ENCODE measurements at regions not wholly inside any gene's neighbourhood (a gene's known extent, or its start where the extent isn't known, plus 50 kb on each side); places are given as distances from the start of the nearest gene placed in this dataset.

- no peak for DNase-seq
Observed at GRCh38 chr2:158049129-158049855, 52.4 kb upstream of the UPP2 start.

- no peak for DNase-seq
Observed at GRCh38 chr2:158048327-158048726, 53.3 kb upstream of the UPP2 start.

- no peak for DNase-seq
Observed at GRCh38 chr2:158047156-158047611, 54.5 kb upstream of the UPP2 start.

GRCh38 chr2:158046121-158046880 lies 55.4 kb upstream of the UPP2 start:
- no peak for DNase-seq

GRCh38 chr2:158045362-158045761 lies 56.3 kb upstream of the UPP2 start:
- no peak for DNase-seq

- no peak for DNase-seq
Observed at GRCh38 chr2:158043181-158043948, 58.3 kb upstream of the UPP2 start.

- DNase-seq = no peak
Observed at GRCh38 chr2:158042666-158043065, 59.0 kb upstream of the UPP2 start.

GRCh38 chr2:158042245-158042644 lies 59.4 kb upstream of the UPP2 start:
- DNase-seq = no peak

- DNase-seq = no peak
Observed at GRCh38 chr2:158041400-158041799, 60.3 kb upstream of the UPP2 start.

- no peak for DNase-seq
Observed at GRCh38 chr2:158038901-158039300, 62.8 kb upstream of the UPP2 start.

- peak in 12 of 58 donors; percentile 4 to 35 (median 13) for DNase-seq
Observed at GRCh38 chr2:158034198-158034866, 67.3 kb upstream of the UPP2 start.

GRCh38 chr2:158031371-158031770 lies 70.3 kb upstream of the UPP2 start:
- no peak for DNase-seq

GRCh38 chr2:158025255-158025996 lies 76.2 kb upstream of the UPP2 start:
- DNase-seq = no peak

GRCh38 chr2:158024288-158024898 lies 77.3 kb upstream of the UPP2 start:
- peak in 35 of 58 donors; percentile 2 to 63 (median 14) for DNase-seq

- DNase-seq = no peak
Observed at GRCh38 chr2:158022888-158023287, 78.8 kb upstream of the UPP2 start.

GRCh38 chr2:158021226-158021625 lies 80.5 kb upstream of the UPP2 start:
- DNase-seq = no peak

GRCh38 chr2:158015428-158016076 lies 86.1 kb upstream of the UPP2 start:
- DNase-seq = no peak

- peak in 11 of 58 donors; percentile 2 to 49 (median 19) for DNase-seq
Observed at GRCh38 chr2:158013891-158014290, 87.8 kb upstream of the UPP2 start.

GRCh38 chr2:158011055-158011771 lies 90.5 kb upstream of the UPP2 start:
- no peak for DNase-seq

Data from anterior cingulate cortex (tissue), 58 donors.